ENCODE measurements at regions not wholly inside any gene's neighbourhood (a gene's known extent, or its start where the extent isn't known, plus 50 kb on each side); places are given as distances from the start of the nearest gene placed in this dataset.

DNA sequence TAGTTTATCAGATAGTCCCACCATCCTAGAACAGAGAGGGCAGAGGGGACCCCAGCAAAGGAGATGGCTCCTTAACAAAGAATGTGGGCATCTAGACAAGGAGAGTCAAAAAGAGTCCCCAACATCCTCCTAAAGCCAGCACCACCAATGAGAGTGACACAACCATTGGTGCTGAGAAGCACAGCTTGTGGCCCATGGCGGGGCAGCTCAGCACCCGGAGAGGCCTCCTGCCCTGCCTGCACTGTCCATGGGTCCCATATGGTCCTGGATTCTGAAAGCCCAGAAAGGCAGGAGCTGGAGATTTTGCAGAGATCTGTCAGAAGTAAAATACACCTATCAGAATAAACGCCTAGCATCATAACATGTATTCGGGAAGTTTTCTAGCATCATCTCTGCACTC is 311.8 kb upstream of the ZNF32 start:
- no peaks in the 10 kb centered on the region for H4K20me1 ChIP-seq (replicated peaks in 1 of 2; ENCODE audit: control insufficient read depth in 1 of 2, insufficient read depth in 2 of 2, low read length in 2 of 2)
- no peak overlapping the region for H4K8ac ChIP-seq (ENCODE audit: extremely low read depth, insufficient read depth, low read length)
- no peak overlapping the region for H2BK12ac ChIP-seq (ENCODE audit: low read depth, low read length)
- WGBS, 2 experiments (ENCODE audit: extremely low coverage in 1 of 2, insufficient coverage in 1 of 2, insufficient read length in 1 of 2, insufficient replicate concordance in 2 of 2, low coverage in 1 of 2, low lambda C conversion rate in 2 of 2, missing lambda C conversion rate in 1 of 2), result 94% methylated on average over 4 of the region's 4 CpGs; no CpG with 5 or more reads in 1 of the 2 experiments
- H2AK5ac ChIP-seq (ENCODE audit: low read depth, low read length), result no peak overlapping the region
- FAIRE-seq (no peak), DNase-seq (ENCODE audit: low read depth in 1 of 2, low spot score in 2 of 2) (peak in 1 of 2 experiments; percentile 2)
- ChIA-PET CTCF (ENCODE audit: partially characterized antibody) (no interaction called here), POLR2A (ENCODE audit: partially characterized antibody) (no interaction called here)
- H3K4me1 ChIP-seq (replicated peaks in 1 of 4; ENCODE audit: control insufficient read depth in 3 of 4, insufficient read depth in 4 of 4, low read length in 3 of 4), result no peaks in the 10 kb centered on the region; a peak in 1 of 7 replicates
- no peak overlapping the region for H2AFZ ChIP-seq (ENCODE audit: low read length)
- H3K9ac ChIP-seq (replicated peaks in 1 of 4; ENCODE audit: extremely low read depth in 1 of 4, low read depth in 3 of 4, low read length in 3 of 4), result no peak overlapping the region
- no peak overlapping the region for H2BK20ac ChIP-seq (ENCODE audit: low read length)
- no peak overlapping the region for H2BK5ac ChIP-seq (ENCODE audit: low read depth, low read length)
- H3K14ac ChIP-seq (ENCODE audit: insufficient read length), result no peak overlapping the region
- no peaks in the 10 kb centered on the region for H3K79me2 ChIP-seq (ENCODE audit: control insufficient read depth in 1 of 2, insufficient read depth in 2 of 2, low read length in 2 of 2)
- no peak overlapping the region for H3K4me3 ChIP-seq (ENCODE audit: extremely low read depth in 1 of 4, insufficient read depth in 2 of 4, low read depth in 3 of 4, low read length in 4 of 4)
- no peak overlapping the region for H3K4ac ChIP-seq (replicated peaks; ENCODE audit: insufficient read length, low read depth, low read length)
- H3K23ac ChIP-seq (ENCODE audit: insufficient read length), result no peak overlapping the region
- H2BK15ac ChIP-seq (ENCODE audit: low read length), result no peak overlapping the region
- no peak overlapping the region for H2BK120ac ChIP-seq (replicated peaks; ENCODE audit: low read depth, low read length)
- no peak overlapping the region for H3K18ac ChIP-seq (ENCODE audit: extremely low read depth, low read length)
- H3K27ac ChIP-seq (ENCODE audit: low read depth, low read length), result no peak overlapping the region
- no peaks in the 10 kb centered on the region for H3K79me1 ChIP-seq (ENCODE audit: low read depth, low read length)
- no peak overlapping the region for H4K91ac ChIP-seq (replicated peaks; ENCODE audit: insufficient read length, low read length)
- H4K5ac ChIP-seq (ENCODE audit: insufficient read length, low read depth, low read length), result no peak overlapping the region
- H3K4me2 ChIP-seq (ENCODE audit: insufficient read depth in 1 of 2, low read depth in 2 of 2, low read length in 2 of 2), result no peak overlapping the region
- no peaks in the 10 kb centered on the region for H3K36me3 ChIP-seq (ENCODE audit: control insufficient read depth in 2 of 4, insufficient read depth in 4 of 4, low read length in 3 of 4)
- H3K23me2 ChIP-seq (ENCODE audit: low read depth, low read length), result no peaks in the 10 kb centered on the region
- no peaks in the 10 kb centered on the region for H3K9me3 ChIP-seq (ENCODE audit: insufficient read depth in 2 of 2, low read depth in 1 of 2, low read length in 1 of 2)
- H3K27me3 ChIP-seq (replicated peaks in 1 of 4; ENCODE audit: control insufficient read depth in 3 of 4, extremely low read depth in 1 of 4, insufficient read depth in 3 of 4, low read length in 3 of 4), result no peaks in the 10 kb centered on the region
- no peak overlapping the region for H3K56ac ChIP-seq (replicated peaks; ENCODE audit: insufficient read length, low read depth, low read length)
- TF ChIP-seq CTCF (IDR thresholded peaks at IDR 0.05; ENCODE audit: control extremely low read depth in 1 of 3, insufficient read depth in 1 of 3, low read depth in 1 of 3, low read length in 3 of 3) (no peak), SP2 (IDR thresholded peaks at IDR 0.05; ENCODE audit: low read length) (no peak), TAF7 (optimal IDR thresholded peaks at IDR 0.05; ENCODE audit: borderline replicate concordance, low read depth, low read length) (no peak), BACH1 (IDR thresholded peaks at IDR 0.05; ENCODE audit: low read length) (no peak), RNF2 (IDR thresholded peaks at IDR 0.05; ENCODE audit: borderline replicate concordance, low read depth, low read length, missing control alignments, poor library complexity, severe bottlenecking) (no peak), POLR2A (IDR thresholded peaks at IDR 0.05; ENCODE audit: control extremely low read depth in 1 of 2, low read depth in 2 of 2, low read length in 2 of 2) (no peak), RXRA (IDR thresholded peaks at IDR 0.05; ENCODE audit: insufficient read depth, low read depth, low read length) (no peak), EGR1 (IDR thresholded peaks at IDR 0.05; ENCODE audit: borderline replicate concordance, low read depth, low read length) (no peak), EP300 (IDR thresholded peaks at IDR 0.05; ENCODE audit: borderline replicate concordance in 1 of 2, low read depth in 2 of 2, low read length in 2 of 2) (no peak), CEBPB (IDR thresholded peaks at IDR 0.05; ENCODE audit: low read depth, low read length) (no peak), RFX5 (IDR thresholded peaks at IDR 0.05; ENCODE audit: borderline replicate concordance, low read depth, low read length) (no peak)
- TF ChIP-seq, protein P1, sequence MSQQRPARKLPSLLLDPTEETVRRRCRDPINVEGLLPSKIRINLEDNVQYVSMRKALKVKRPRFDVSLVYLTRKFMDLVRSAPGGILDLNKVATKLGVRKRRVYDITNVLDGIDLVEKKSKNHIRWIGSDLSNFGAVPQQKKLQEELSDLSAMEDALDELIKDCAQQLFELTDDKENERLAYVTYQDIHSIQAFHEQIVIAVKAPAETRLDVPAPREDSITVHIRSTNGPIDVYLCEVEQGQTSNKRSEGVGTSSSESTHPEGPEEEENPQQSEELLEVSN (IDR thresholded peaks at IDR 0.05), result no peak

Data from H1 (cell line).